GM19452 (cell line): ENCODE measurements at regions not wholly inside any gene's neighbourhood (a gene's known extent, or its start where the extent isn't known, plus 50 kb on each side); places are given as distances from the start of the nearest gene placed in this dataset.
"Not testable (repeated sequence)": the region's sequence is repeated elsewhere in the genome, so short reads cannot be mapped to it uniquely, and the experiment has no call there.

Experiments
- ATAC-seq: cut with Tn5 transposase; IDR thresholded peaks from one replicate; pipeline ENCODE4 v1.9.1; 2021; ENCODE audit not compliant: unreplicated experiment

GRCh38 chr4:116342143-116342542 is 743.2 kb downstream of the TRAM1L1 start:
- ATAC-seq = no peak

- no peak for ATAC-seq
These were observed 752.9 kb downstream of the TRAM1L1 start for GRCh38 chr4:116332508-116332907.

- ATAC-seq = no peak
These were observed 757.0 kb downstream of the TRAM1L1 start for GRCh38 chr4:116328261-116328860.

GRCh38 chr4:116323606-116324005 is 761.8 kb downstream of the TRAM1L1 start:
- no peak for ATAC-seq

GRCh38 chr4:116321471-116321870 is 763.9 kb downstream of the TRAM1L1 start:
- ATAC-seq = no peak

GRCh38 chr4:116320859-116321258 is 764.5 kb downstream of the TRAM1L1 start:
- no peak for ATAC-seq

- no peak for ATAC-seq
These were observed 781.6 kb downstream of the TRAM1L1 start for GRCh38 chr4:116303736-116304188.

GRCh38 chr4:116302990-116303735 is 782.2 kb downstream of the TRAM1L1 start:
- no peak for ATAC-seq

GRCh38 chr4:116275006-116275405 is 810.4 kb downstream of the TRAM1L1 start:
- no peak for ATAC-seq

- ATAC-seq = no peak
These were observed 813.0 kb downstream of the TRAM1L1 start for GRCh38 chr4:116272336-116272735.

GRCh38 chr4:116260931-116261330 is 824.4 kb downstream of the TRAM1L1 start:
- ATAC-seq = not testable (repeated sequence)

- no peak for ATAC-seq
These were observed 840.6 kb downstream of the TRAM1L1 start for GRCh38 chr4:116244771-116245170.

GRCh38 chr4:116243431-116243830 is 841.9 kb downstream of the TRAM1L1 start:
- no peak for ATAC-seq

GRCh38 chr4:116233971-116234370 is 851.4 kb downstream of the TRAM1L1 start:
- no peak for ATAC-seq

GRCh38 chr4:116231999-116232398 is 853.4 kb downstream of the TRAM1L1 start:
- ATAC-seq = not testable (repeated sequence)

- no peak for ATAC-seq
These were observed 856.0 kb downstream of the TRAM1L1 start for GRCh38 chr4:116229420-116229819.

GRCh38 chr4:116223040-116223732 is 862.2 kb downstream of the TRAM1L1 start:
- ATAC-seq = no peak

GRCh38 chr4:116217781-116218180 is 867.6 kb downstream of the TRAM1L1 start:
- ATAC-seq = no peak

- no peak for ATAC-seq
These were observed 869.8 kb downstream of the TRAM1L1 start for GRCh38 chr4:116215622-116216021.

- no peak for ATAC-seq
These were observed 882.9 kb downstream of the TRAM1L1 start for GRCh38 chr4:116202524-116202923.

- ATAC-seq = no peak
These were observed 888.0 kb downstream of the TRAM1L1 start for GRCh38 chr4:116197317-116197809.

GRCh38 chr4:116183241-116183640 is 902.1 kb downstream of the TRAM1L1 start:
- no peak for ATAC-seq
